Inflammatory macrophage (primary cell): ENCODE measurements at regions not wholly inside any gene's neighbourhood (a gene's known extent, or its start where the extent isn't known, plus 50 kb on each side); places are given as distances from the start of the nearest gene placed in this dataset.
"Not testable (repeated sequence)": the region's sequence is repeated elsewhere in the genome, so short reads cannot be mapped to it uniquely, and the experiment has no call there.

Experiments used
- DNase-seq, 2 donors: peaks; one replicate each; pipeline ENCODE4 v3.0.0-alpha.2; 2020 to 2022

DNA sequence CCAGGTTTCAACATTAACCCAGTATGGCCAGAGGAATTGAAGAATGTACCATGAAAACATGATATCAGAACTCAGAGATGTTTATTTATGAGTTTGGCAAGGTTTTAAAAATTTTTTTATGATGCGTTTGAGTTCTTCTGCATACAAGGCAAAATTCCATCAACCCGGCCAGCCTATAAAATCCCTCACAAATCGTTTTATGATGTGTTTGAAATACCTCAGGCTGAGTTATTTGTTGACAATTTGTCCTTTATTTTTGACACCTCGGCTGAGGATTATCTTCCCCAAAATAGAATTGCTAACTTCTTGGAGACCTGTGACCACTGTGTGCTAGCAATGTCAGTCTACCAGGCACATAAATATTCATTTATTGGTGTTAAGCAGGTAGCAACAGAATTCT, 91.9 kb upstream of the SLC24A3 start:
- DNase-seq = no peak

DNA sequence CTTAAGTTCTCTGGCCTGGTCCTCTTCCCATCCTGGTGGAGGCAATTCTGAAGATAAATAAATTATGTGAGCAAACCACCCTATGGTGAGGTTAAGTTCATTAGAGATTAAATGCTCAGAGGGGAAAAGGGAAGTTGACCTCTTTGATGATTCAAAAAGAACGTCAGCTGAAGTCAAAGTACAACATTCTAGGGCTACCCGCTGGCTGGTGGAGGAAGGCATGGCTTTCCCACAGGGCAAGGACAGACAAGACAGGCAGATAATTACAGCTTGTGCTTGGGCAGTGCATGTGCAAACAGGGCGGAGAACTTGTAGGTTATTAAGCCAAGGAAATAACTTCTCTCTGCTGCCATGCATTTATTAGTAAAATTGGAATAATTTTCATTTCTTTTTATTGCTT, 91.0 kb upstream of the SLC24A3 start:
- DNase-seq = no peak

DNA sequence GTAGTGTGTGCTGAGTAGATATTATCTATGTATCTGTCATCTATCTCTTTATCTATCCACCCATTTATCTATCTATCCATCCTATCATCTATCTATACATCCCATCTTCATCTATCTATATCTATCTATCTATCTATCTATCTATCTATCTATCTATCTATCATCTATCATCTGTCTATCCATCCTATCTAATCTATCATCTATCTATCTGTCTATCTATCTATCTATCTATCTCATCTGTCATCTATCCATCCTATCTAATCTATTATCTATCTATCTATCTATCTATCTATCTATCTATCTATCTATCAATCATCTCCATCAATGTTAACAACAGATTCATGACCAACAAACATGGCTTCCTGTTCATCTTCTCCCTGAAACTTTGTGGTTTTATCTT, 90.5 kb upstream of the SLC24A3 start:
- no peak for DNase-seq

DNA sequence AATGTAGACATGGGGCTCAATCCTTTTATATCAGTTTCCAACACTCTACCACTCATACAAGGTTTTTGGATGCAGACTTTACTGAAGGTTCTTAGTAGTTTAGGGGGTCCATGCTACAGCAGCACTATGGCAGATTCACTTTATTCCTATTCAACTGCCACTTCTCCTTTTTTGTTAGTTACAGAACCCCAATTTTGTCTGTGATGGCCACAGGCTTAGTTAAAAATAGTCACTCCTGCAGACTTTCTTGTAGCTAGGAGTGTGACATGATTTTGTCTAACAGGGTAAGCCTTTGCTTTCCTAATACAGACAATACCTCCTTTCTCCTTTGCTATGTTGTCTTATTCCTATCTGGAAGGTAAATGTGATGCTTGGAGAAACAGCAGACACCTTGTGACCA, 90.0 kb upstream of the SLC24A3 start:
- DNase-seq = no peak

DNA sequence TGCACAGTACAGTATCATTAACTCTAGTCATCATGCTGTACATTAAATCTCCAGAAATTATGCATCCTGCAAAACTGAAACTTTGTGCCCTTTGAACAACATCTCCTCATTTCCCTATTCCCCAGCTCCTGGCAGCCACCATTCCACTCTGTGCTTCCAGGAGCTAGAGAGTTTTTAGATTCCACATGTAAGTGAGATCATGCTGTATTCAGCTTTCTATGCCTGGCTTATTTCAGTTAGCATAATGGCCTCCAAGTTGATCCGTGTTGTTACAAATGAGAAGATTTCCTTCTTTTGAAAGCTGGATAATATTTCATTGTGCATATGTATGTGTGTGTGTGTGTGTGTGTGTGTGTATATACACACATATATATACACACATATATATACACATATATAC, 86.9 kb upstream of the SLC24A3 start:
- no peak for DNase-seq

DNA sequence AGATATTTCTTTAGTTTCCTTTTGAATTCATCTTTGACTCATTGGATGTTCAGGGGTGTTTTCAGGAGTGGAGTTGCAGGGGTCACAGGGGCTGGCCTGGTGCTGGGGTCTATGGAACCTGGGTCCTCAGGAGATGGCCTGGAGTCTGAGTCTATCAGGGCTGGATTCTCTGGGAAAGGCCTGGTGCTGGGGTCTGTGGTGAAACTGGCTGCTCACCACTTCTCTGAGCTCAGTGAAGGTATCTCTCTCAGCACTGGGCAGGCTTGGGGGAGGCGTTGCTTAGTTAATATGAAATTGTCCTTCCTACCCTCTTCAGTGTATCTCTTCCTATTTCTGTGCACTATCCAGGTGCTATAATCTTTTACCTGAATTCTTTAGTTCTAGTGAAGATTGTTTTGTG, 83.1 kb upstream of the SLC24A3 start:
- DNase-seq = no peak

DNA sequence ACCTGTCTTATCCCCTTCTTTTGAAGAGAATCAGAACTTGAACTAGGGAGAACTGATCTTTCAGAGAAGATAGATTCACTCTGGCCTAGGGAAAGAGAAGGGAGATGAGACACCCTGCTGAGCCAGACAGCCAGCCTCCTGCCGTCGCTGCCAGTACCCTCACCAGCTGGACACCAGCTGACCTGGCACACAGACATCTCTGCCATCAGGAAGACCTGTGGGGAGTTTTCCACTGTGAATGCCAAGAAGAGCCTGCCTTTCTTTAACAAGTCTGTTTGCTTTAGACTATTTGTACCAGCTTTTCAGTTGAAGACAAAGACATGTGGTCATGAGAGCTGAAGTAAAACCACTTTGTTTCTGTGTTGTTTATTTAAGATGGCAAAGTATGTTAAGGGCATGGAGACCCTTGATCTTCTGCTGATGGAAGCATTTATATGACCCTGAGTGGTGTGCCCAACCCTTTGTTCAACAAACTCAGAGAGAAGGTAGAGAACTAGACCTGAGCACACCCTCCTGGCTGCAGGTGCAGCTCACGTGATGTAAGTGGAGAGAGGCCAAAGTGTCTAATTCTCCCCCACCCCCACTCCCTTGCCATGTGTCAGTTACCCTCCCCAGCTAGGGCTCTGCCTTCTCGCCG, 82.3 kb upstream of the SLC24A3 start:
- no peak for DNase-seq

DNA sequence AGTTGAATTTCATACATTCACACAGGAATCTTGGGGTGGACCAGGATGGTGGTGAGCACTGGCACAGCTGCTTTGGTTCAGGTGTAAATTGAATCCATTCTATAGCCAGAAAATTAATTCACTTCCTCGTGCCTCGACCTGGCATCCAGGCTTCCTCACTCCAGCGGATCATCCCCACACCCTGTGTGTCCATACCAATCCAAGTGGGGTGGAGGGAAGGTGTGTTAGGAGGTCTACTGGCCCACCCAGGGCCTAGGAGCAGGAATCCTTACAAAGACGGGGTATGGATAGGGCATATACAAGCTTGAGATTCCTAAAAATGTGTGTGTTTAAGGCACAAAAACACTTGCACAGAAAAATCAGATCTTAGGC, 81.8 kb upstream of the SLC24A3 start:
- no peak for DNase-seq

DNA sequence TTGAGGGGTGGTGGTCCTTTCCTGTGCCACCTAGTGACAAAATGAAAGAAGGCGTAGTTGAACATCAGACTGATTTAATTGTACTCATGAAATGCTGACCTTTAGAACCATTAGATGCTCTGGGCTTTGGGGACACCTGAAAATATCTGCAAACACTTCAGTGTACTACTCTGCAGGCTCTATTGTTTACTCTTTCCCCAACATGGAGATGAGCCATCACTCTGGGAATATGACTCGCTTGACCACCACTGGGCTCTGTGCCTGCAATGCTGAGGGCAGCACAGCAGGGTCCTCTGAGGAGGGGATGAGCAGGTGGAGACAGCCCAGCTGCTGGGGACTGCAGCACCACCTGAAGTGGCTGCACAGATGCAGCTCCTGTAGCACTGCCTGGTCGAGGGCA, 74.8 kb upstream of the SLC24A3 start:
- DNase-seq = no peak

DNA sequence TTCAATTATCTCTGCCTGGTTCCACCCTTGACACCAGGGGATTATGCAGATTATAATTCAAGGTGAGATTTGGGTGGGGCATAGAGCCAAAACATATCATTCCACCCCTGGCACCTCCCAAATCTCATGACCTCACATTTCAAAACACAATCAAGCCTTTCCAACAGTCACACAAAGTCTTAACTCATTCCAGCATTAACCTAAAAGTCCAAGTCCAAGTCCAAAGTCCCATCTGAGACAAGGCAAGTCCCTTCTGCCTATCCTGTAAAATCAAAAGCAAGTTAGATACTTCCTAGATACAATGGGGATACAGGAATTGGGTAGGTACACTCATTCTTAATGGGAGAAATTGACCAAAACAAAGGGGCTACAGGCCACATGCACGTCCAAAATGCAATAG, 73.7 kb upstream of the SLC24A3 start:
- no peak for DNase-seq

DNA sequence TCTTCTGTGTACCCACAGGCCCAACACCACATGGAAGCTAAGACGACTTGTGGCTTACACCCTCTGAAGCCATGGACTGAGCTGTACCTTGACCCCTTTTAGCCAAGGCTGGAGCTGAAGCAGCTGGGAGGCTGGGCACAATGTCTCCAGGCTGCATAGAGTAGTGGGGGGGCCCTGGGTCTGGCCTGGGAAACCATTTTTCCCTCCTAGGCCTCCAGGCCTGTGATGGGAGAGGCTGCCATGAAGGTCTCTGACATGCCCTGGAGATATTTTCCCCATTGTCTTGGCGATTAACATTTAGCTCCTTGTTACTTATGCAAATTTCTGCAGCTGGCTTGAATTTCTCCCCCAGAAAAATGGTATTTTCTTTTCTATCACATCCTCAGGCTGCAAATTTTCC, 72.9 kb upstream of the SLC24A3 start:
- not testable (repeated sequence) for DNase-seq

DNA sequence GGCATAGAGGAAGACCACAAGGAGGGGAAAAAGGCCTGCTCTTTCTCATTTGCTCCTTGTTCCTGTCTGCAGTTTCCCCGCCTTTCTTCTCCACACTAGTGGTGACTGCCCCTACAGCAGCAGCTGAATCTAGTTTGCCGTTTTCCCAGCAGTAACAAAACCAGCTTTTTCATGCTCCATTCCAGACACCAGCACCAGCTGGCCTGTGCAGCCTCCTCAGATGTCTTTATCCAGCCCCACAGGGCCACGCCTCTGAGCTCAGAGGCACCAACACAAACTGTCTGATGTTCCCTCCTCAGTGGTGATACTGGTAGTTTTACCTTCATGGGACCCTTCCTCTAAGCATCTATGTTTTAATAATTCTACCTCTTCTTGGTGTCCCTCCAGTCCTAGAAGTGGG, 70.4 kb upstream of the SLC24A3 start:
- DNase-seq = no peak

DNA sequence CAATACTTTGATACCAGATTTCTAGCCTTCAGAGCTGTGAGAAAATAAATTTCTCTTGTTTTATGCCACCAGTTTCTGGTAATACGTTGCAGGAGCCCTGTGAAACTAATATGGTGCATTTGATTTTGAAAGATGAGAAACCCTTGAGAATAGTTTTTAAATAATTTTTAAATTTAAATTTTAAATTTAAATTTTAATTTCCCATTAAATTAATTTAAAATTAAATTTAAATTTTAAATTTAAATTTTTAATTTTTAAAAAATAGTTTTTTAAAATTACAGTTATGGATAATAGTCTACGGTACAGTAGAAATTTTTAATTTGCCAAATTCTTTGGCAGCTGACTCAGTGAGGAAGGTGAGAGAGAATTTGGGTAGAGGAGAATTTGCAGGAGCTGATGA, 68.6 kb upstream of the SLC24A3 start:
- DNase-seq = no peak

DNA sequence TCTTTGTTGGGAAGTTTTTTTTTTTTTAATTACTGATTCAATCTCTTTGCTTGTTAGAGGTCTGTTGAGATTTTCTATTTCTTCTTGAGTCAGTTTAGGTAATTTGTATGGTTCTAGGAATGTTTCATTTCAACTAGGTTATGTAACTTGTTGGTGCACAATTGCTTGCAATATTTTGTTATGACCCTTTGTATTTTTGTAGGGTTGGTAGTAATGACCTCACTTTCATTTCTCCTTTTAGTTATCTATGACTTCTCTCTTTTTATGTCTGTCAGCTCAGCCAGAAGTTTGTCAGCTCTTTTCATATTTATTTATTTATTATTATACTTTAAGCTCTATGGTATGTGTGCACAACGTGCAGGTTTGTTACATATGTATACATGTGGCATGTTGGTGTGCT, 51.1 kb upstream of the SLC24A3 start:
- DNase-seq = peak in 1 of 2 donors; percentile 50
